Tibial nerve (tissue), 4 donors: ENCODE measurements at regions not wholly inside any gene's neighbourhood (a gene's known extent, or its start where the extent isn't known, plus 50 kb on each side); places are given as distances from the start of the nearest gene placed in this dataset.

ENCODE experiments used
- DNase-seq, 2 donors: peaks; one replicate each; pipeline ENCODE4 v3.0.0-alpha.2; 2019; ENCODE audit warnings: low spot score in 2 of 2
- H3K27ac ChIP-seq, 4 donors: fragments of 200-600 bp; sonication (generic) in 3 of 4; one replicate each; pipeline ENCODE4 v1.5.1; 2017 to 2019; ENCODE audit warnings: mild to moderate bottlenecking in 1 of 4
- H3K27me3 ChIP-seq, 2 donors: fragments of 200-600 bp; sonication (generic) in 1 of 2; one replicate each; pipeline versions ENCODE4 v1.5.1 to v1.6.0; 2017 to 2019
- H3K36me3 ChIP-seq, 3 donors: fragments of 200-600 bp; sonication (generic); one replicate each; pipeline ENCODE4 v1.5.1; 2018 to 2019
- H3K4me1 ChIP-seq, 4 donors: fragments of 200-600 bp; sonication (generic) in 3 of 4; one replicate each; pipeline ENCODE4 v1.5.1; 2017 to 2019
- H3K4me3 ChIP-seq, 4 donors: fragments of 200-600 bp; sonication (generic) in 3 of 4; one replicate each; pipeline ENCODE4 v1.5.1; 2017 to 2019; ENCODE audit warnings: mild to moderate bottlenecking in 1 of 4, moderate library complexity in 1 of 4
- H3K9me3 ChIP-seq, 4 donors: fragments of 200-600 bp; sonication (generic) in 3 of 4; one replicate each; pipeline ENCODE4 v1.5.1; 2017 to 2019
- CTCF ChIP-seq, 5 experiments: fragments of 200-600 bp in 3 of 5; fragments of 450-650 bp in 2 of 5; sonication (generic) in 3 of 5; IDR thresholded peaks; one replicate each; pipeline ENCODE4 v1.5.1; 2016 to 2019; ENCODE audit warnings: antibody characterized with exemption in 5 of 5, mild to moderate bottlenecking in 3 of 5, moderate library complexity in 2 of 5
- EP300 ChIP-seq, 2 donors: sonication (generic); formaldehyde crosslinking; IDR thresholded peaks; one replicate each; pipeline ENCODE4 v1.6.1; 2017; ENCODE audit warnings: antibody characterized with exemption in 2 of 2, mild to moderate bottlenecking in 1 of 2
- POLR2A ChIP-seq, 2 donors: fragments of 450-650 bp; IDR thresholded peaks; one replicate each; pipeline ENCODE4 v1.6.1; 2017; ENCODE audit warnings: antibody characterized with exemption in 2 of 2, mild to moderate bottlenecking in 2 of 2, moderate library complexity in 2 of 2
- WGBS, 2 donors: methylation state at CpG; one replicate each; pipeline ENCODE4 v1.1.5; 2018; 5-methylcytosine and 5-hydroxymethylcytosine counted together

- Histone ChIP-seq H3K4me1 (no peaks in the 10 kb centered on the region), H3K4me3 (no peak overlapping the region), H3K9me3 (no peaks in the 10 kb centered on the region), H3K27ac (no peak overlapping the region), H3K36me3 (no peaks in the 10 kb centered on the region), H3K27me3 (no peaks in the 10 kb centered on the region)
- TF ChIP-seq POLR2A (IDR thresholded peaks at IDR 0.05) (no peak), CTCF (IDR thresholded peaks at IDR 0.05) (no peak), EP300 (IDR thresholded peaks at IDR 0.05) (no peak)
- DNase-seq, result no peak
Observed at GRCh38 chr3:146342989-146343388, 92.1 kb upstream of the PLSCR4 start.

- Histone ChIP-seq H3K36me3 (no peaks in the 10 kb centered on the region), H3K4me1 (no peaks in the 10 kb centered on the region), H3K4me3 (no peak overlapping the region), H3K9me3 (no peaks in the 10 kb centered on the region), H3K27me3 (no peaks in the 10 kb centered on the region), H3K27ac (no peak overlapping the region)
- DNase-seq, result no peak
- no peak for TF ChIP-seq CTCF (IDR thresholded peaks at IDR 0.05)
- no peak for TF ChIP-seq POLR2A (IDR thresholded peaks at IDR 0.05)
- no peak for TF ChIP-seq EP300 (IDR thresholded peaks at IDR 0.05)
- 83 to 84% methylated on average over 7 of the region's 7 CpGs for WGBS, 2 donors
Observed at GRCh38 chr3:146339349-146339748, 88.4 kb upstream of the PLSCR4 start.

GRCh38 chr3:146337991-146338390, 87.1 kb upstream of the PLSCR4 start:
- Histone ChIP-seq H3K27me3 (no peaks in the 10 kb centered on the region), H3K36me3 (no peaks in the 10 kb centered on the region), H3K4me1 (no peaks in the 10 kb centered on the region), H3K9me3 (no peaks in the 10 kb centered on the region), H3K4me3 (no peak overlapping the region), H3K27ac (no peak overlapping the region)
- WGBS, 2 donors, result 87 to 89% methylated on average over 7 of the region's 7 CpGs
- no peak for DNase-seq
- TF ChIP-seq EP300 (IDR thresholded peaks at IDR 0.05) (no peak), POLR2A (IDR thresholded peaks at IDR 0.05) (no peak)

- H3K4me3 ChIP-seq, result no peak overlapping the region
- H3K9me3 ChIP-seq, result no peaks in the 10 kb centered on the region
- H3K4me1 ChIP-seq, result no peaks in the 10 kb centered on the region
- no peaks in the 10 kb centered on the region for H3K27me3 ChIP-seq
- TF ChIP-seq POLR2A (IDR thresholded peaks at IDR 0.05), result no peak
- TF ChIP-seq CTCF (IDR thresholded peaks at IDR 0.05), result no peak
- TF ChIP-seq EP300 (IDR thresholded peaks at IDR 0.05), result no peak
- H3K36me3 ChIP-seq, result no peaks in the 10 kb centered on the region
- DNase-seq, result no peak
- H3K27ac ChIP-seq, result no peak overlapping the region
- WGBS, 2 donors, result 75 to 84% methylated on average over 3 of the region's 3 CpGs
Observed at GRCh38 chr3:146335386-146335785, 84.5 kb upstream of the PLSCR4 start.

GRCh38 chr3:146334151-146334550, 83.2 kb upstream of the PLSCR4 start:
- 86 to 87% methylated on average over 7 of the region's 7 CpGs for WGBS, 2 donors
- DNase-seq, result peak in 1 of 2 donors; percentile 35
- H3K27ac ChIP-seq, result no peak overlapping the region
- H3K9me3 ChIP-seq, result no peaks in the 10 kb centered on the region
- TF ChIP-seq EP300 (IDR thresholded peaks at IDR 0.05) (no peak), CTCF (IDR thresholded peaks at IDR 0.05) (peak in 4 of 5 experiments; percentile 7 to 31 (median 16)), POLR2A (IDR thresholded peaks at IDR 0.05) (no peak)
- H3K27me3 ChIP-seq, result no peaks in the 10 kb centered on the region
- H3K36me3 ChIP-seq, result no peaks in the 10 kb centered on the region
- H3K4me3 ChIP-seq, result no peak overlapping the region
- no peaks in the 10 kb centered on the region for H3K4me1 ChIP-seq

GRCh38 chr3:146331967-146332366, 81.1 kb upstream of the PLSCR4 start:
- no peaks in the 10 kb centered on the region for H3K9me3 ChIP-seq
- no peak for DNase-seq
- H3K4me1 ChIP-seq, result peaks cover 0 to 1% (median 0%) of the 10 kb centered on the region in 4 donors
- H3K4me3 ChIP-seq, result no peak overlapping the region
- no peak overlapping the region for H3K27ac ChIP-seq
- no peaks in the 10 kb centered on the region for H3K36me3 ChIP-seq
- no peaks in the 10 kb centered on the region for H3K27me3 ChIP-seq
- TF ChIP-seq CTCF (IDR thresholded peaks at IDR 0.05) (no peak), POLR2A (IDR thresholded peaks at IDR 0.05) (no peak), EP300 (IDR thresholded peaks at IDR 0.05) (no peak)
